HG03025 (cell line): ENCODE measurements at regions not wholly inside any gene's neighbourhood (a gene's known extent, or its start where the extent isn't known, plus 50 kb on each side); places are given as distances from the start of the nearest gene placed in this dataset.
"Not testable (repeated sequence)": the region's sequence is repeated elsewhere in the genome, so short reads cannot be mapped to it uniquely, and the experiment has no call there.

Experiments
- ATAC-seq: cut with Tn5 transposase; IDR thresholded peaks from one replicate; pipeline ENCODE4 v1.9.1; 2021; ENCODE audit warnings: mild to moderate bottlenecking, moderate library complexity; ENCODE audit not compliant: unreplicated experiment, low FRiP score

DNA sequence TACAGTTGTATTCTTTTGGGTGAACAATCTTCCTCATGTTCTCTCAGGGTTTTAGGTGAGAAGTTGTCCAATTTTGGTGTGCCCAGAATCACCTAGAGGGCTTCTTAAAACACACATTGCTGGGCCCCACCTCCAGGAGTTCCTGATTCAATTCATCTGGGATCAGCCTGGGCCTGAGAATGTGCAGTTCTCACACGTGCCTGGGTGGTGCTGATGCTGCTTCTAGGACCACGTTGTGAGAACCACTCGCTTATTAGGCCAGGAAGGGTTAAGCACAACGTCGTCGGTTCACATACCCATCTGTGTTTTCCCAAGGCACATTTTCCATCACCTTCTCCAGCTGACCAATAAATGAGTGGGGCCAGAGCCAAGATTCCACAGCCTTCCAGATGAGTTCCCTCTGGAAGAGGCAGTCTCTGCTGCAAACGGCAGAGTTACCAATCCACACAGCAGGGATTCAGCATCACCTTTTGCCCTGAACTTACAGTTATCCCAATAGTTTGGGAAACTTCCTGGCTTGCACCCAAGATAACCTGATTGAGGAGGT, 277.7 kb upstream of the HNRNPA3 start:
- ATAC-seq, result no peak

DNA sequence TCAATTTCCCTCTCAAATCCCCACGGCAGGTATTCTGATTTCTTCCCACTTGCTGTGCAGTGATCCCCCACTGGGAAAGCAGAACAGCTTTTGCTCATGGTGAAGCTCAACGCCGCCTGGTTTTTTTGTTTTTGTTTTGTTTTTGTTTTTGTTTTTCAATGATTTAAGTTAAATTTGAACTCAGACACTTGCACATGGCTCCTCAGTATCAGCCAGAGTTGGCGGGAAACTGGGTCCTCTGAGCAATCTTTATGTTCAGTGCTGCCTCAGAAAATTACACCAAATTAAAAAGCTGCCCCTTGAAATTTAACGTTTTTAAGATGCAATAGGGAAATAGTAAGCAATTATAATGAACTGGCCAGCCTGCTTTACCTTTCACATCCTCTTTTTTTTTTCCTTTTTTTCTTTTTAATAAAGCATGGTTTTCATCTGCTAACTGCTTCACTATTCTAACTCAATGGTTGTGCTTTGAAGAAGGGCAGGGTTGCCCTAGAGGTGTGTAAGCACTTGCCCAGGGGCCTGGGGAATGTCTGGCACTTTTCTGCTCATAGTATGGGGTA, 277.0 kb upstream of the HNRNPA3 start:
- no peak for ATAC-seq

DNA sequence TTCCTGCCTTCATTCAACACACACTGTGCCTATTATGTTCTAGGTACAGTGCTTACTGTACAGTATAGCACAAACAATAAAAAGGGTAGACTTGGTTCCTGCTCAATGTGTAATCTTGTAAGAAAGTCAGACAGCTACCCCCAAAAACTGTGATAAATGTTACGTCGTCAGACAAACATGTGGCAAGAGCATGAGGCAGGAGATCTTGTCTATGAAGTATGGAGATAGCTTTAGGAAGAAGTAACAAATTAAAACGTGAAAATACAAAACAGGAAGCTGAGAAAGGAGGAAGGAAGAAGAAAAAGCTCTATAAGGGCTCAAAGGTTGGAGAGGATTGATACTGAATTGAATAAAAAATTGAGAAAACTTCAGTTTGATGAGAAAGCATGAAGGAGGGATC, 276.2 kb upstream of the HNRNPA3 start:
- ATAC-seq, result no peak

DNA sequence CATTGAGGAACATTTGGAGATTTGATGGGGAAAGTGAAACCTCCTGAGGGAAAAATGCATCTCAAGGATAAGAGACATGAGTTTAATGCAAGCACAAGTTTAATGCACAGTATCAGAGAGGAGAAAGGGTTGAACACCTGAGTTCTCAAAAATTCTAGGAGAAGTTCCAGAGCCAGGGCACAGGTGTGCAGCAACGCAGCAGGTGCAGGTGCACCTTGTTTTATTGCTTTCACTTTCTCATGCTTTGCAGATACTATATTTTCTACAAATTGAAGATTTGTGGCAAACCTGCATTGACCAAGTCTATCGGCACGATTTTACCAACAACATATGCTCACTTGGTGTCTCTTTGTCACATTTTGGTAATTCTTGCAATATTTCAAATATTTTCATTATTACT, 267.6 kb upstream of the HNRNPA3 start:
- no peak for ATAC-seq

DNA sequence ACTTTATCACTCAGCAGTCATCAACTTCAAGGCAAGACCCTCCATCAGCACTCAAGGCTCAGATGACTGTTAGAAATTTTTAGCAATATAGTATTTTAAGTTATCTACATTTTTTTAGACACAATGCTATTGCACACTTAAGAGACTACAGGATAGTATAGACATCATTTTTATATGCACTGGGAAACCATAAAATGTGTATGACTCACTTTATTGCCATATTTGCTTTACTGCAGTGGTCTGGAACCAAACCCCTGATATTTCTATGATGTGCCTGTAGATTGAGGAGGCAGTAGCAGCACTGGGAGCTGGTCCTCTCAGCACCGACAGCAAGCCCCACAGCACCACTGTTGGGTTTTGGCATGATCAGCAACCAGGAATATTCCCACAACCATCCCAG, 264.8 kb upstream of the HNRNPA3 start:
- no peak for ATAC-seq

DNA sequence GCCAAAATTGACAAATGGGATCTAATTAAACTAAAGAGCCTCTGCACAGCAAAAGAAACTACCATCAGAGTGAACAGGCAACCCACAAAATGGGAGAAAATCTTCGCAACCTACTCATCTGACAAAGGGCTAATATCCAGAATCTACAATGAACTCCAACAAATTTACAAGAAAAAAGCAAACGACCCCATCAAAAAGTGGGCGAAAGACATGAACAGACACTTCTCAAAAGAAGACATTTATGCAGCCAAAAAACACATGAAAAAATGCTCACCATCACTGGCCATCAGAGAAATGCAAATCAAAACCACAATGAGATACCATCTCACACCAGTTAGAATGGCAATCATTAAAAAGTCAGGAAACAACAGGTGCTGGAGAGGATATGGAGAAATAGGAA, 261.4 kb upstream of the HNRNPA3 start:
- not testable (repeated sequence) for ATAC-seq

DNA sequence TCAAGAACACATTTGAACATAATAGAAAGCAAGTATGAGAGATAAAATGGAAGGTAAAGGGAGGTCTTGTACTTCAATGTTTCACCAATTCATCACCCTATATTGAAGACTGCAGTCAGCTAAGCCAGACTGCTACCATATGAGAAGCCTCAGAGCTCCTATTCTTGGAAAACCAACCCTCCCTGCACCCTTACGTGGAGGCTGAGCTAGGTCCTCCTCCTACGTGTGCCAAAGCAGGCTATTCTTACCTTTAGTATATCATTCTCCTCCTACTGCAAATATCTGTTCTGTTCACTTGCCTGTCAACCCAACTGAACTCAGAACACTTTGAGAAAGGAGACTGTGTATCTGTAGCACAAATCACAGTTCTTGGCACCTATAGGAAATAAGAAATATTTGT, 255.8 kb upstream of the HNRNPA3 start:
- ATAC-seq, result no peak

DNA sequence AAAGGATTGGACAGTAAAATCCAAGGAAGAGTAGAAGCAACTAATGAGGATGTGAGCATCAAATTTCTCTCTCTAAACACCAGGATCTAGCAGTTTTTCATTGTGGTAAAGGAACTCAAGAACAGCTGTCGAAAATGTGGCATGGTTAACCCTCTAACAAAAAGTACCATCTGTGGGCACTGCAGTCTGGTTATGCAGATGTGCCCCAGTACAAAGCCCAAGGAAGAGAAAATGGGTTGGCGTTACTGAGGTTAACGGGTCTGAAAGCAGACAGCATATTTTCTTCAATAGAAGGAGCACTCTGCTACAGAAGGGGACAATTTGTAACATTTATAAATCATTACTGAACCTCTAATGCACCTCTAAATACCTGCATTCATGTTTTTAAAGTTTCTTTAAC, 253.0 kb upstream of the HNRNPA3 start:
- ATAC-seq, result no peak

DNA sequence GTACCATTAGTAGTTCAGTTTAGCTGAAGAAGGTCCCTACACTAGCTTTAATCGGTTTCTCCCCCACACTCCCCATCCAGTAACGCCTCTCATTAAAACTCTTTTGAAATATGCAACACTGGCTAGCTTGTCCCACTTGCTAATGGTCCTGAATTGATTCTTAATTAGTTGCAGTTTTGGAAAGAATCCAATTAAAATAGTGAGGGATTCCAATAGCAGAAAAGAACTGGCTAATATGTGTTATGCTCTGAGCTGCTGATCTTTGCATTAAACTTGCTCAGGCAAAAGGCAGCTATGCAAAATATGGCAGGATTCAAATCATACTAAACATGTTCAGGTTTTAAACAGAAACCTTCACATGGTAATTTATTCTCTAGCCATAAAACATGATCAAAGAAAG, 252.5 kb upstream of the HNRNPA3 start:
- no peak for ATAC-seq

DNA sequence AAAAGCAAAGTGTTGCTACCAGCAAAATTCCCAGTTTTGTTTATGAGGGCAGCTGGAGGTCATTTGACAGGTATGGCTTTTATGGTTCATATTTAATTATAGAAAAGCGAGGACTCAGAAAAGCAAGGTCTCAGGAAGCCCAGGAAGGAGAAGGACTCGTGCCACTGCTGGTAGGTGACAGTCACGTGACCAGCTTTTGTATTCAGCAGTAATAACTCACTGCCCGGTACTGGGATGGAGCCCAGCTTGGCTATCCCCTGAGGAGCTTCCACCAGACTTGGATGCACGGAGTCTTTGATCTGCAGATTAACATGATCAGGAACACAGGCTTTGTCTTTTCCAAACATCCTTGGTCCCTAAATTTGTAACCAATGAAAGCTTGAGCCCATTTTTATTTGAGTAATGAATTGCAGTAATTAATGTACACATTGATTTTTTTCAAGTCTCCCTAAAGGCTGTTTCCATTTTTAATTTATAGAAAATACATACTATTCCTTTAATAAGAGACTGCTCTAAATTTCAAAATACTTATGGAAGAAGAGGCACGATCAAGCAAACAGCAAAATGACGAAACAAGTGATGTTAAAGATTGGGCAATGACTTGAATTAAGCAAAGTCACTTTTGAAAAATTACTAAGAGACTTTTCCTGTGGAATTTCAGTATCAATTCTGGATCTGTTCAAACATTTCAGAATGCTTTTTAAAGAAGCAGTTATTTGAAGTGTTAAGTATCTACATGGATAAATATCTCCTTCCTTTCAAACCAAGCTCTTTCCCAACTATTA, 251.7 kb upstream of the HNRNPA3 start:
- no peak for ATAC-seq

DNA sequence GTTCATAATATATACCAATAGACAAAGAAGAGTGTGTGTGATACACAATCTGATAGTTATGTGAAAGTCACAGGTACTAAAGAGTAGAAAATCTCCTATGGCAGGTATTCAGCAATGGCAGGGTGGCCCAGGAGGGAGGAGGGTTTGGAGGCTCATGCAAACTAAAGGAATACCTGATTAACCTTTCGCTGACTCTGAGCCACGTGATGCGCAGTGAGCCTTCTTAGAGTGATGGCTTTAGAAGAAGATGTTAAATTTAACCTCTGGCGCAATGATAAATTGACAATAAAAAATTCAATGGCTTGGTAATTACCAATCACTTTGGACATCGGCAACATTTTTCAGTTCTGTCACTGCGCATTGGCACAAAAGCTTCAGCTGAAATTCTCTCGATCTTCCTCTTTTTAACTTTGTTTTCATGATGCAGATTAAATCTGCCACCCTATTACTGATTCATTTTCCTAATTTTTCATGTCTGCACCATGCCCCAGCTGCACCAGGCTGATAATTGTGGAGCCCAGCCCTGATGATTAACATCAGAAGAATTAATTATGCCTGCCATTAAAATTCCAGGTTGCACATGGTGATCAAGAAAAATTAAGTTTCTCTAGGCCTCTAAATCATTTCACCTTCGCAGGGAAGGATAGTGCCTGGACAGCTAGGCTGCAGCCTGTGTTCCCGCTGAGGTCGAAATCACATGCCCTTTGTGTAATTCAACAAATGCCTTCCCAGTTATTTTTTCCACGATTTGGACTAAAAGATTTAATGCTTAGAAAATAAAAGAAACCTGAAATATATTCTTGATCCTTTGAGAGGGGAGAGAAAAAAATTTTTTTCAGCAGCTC, 250.6 kb upstream of the HNRNPA3 start:
- ATAC-seq, result no peak

DNA sequence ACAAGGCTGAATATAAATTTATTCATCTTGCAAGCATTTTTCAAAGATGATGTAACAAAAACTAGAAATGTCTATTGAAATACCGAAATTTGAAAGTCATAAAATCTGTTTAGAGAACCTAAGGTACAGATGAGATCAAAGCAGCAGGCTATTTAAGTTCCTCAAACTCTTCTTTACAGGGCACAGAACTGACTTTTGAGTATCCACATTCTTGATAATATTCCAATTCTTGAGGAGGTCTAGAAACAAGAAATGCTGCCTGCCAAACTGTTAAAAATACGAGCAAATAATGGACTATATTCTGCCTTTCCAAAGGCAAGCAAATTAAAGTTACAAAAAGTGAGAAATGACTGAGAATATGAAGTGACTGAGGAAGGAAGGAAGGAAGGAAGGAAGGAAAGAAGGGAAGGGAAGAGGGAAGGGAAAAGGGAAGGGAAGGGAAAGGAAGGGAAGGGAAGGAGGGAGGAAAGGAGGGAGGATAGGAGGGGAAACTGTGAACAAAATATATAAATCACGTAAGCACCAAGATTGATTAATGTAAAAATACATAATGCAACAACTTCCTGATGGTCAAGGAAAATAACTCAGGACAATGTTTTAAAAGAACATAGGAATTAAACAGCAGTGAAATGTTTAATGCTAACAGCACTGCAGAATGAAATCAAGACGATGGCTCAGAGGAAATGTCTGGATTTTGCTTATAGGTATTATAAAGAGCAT, 248.9 kb upstream of the HNRNPA3 start:
- ATAC-seq, result no peak

DNA sequence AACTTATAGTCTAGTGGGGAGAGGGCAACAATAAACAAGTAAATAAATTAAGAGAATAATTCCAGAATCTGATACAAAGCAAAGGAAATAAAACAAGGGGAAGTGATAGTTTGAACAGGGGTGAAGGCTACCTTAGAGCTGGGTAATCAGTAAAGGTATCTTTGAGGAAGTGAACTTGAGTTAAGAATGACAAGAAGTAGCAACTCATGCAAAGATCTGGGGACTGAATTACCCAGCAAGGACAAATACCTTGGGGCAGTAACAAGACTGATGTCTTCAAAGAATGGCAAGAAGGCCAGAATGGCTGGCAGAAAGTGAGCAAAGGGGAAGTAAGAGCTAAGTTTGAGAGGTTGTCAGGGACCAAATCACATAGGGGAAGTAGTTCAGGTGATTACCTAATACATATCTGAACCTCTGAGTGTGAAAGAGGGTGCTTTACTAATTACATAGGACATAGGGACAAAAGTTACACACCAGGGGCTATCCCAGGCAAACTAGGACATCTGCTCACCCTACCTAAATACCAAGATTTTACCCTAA, 244.6 kb upstream of the HNRNPA3 start:
- ATAC-seq, result no peak

DNA sequence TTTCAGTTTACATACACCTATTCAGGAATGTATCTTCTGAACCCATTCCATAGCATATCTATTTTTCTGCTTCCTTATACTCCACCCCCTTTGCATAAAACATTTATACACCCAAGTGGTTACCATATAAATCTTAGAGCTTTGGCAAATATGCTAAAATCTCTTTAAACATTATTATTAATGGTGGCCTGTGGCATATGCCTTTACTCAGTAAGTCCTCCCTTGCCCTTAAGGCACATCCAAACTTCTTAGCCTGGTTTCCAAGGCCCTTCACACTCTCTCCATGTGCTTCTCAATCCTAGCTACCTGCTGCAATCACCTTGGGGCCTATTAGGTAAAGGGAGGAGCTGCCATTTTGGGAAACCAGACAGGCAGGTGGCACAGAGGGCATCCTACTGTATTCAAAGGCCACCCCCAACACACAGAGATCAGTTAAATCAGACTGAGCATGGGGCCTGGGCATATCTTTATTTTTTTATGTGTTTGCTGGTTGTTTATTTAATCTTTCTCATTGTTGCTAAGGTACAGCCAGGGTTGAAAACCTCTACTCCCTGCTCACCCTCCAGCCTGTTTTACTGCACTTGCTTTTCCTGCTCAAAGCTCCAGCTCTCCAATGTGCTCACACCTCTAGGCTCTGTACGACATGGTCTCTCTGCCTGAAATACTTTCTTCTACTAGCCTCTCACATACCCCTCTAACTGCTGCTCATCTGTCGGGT, 242.8 kb upstream of the HNRNPA3 start:
- ATAC-seq, result no peak

DNA sequence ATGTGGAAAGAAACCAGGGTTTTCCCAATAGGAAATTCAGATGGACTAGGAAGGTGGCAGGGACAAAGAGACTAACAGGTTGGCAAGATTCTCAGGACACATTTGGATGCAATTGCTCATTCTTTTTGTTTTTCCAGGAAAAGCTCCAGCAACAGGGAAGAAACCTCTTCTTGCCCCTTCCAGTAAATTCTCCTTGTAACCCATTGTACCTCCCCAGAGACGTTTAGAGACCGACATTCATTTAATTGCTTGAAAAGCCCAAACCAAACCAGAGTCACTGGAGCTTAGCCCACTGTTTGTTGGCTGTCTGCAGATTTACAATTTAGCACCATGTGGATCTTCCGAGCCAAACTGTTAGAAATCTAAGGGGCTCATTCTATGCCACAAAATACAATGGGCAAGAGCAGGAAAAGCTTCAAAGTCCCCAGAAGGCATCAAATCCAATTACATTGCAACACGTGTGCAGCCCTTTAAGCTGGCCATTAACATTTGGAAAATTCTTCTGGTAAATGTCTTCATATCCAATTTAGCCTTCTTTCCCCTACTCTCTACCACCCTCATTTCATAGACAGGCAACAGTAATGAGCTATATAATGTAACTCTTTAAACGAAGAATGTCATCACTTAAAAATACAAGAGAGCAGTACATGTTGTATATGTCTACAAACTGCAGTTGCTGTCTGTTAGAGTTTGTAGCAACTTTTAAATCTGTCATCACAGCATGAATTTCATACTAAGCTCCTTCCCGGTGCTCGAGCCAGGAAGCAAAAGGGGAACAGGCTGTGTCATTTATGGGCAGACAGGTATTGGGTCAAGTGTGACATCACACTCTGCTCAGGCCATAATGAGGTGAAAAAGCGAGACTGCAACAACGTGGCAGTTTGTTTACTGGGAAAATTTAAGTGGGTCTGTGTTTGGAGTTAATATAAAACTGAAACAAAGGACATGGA, 235.6 kb upstream of the HNRNPA3 start:
- no peak for ATAC-seq

DNA sequence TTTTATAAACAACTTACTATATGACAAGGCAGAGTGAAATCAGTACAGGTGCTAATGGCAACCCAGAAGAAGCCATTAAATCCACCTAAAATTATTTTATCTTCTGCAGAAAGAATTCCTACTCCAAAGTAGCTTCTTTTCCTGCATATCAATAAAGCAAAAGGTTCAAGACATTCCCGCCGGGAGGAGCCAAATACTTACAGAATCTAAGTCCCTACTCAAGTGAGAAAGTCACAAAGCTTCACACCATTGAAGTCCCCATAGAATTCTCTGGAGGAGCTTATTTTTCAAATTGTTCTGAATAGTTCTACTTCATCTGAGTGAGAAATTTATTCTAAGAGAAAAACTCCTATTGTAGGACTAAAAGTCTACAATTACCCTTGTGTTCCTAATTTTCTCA, 233.7 kb upstream of the HNRNPA3 start:
- no peak for ATAC-seq

DNA sequence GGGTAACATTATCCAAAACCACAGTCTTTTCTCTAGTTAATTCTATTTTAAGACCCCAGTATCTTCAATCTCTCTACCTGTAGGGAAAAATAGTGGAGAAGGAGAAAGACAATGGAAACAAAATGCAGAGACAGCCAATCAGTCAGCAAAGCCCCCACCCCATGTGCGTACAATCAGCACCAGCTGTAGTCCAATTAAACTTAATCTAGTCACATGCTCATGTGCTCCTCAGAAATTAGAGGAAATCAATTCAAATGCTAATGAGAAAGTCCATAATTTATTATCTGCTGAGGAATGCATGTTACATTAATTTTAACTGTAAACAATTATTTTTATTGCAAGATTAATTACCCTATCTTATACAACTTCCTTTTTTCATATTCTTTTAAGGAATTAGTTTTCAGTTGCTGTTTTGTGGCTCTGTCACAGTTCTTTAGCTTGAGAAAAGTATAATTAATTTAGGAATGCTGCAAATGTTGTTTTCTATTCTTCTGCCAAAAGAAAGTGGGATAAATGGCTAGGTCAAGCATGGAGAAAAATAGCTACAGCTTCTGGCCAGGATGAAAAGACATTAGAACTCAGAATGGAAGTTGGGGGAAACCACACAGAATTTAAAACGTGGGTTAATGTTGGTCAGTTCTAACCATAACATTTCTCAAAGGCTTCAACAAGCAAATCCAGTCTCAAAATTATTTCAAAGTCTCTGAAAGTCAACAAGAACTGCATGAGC, 232.4 kb upstream of the HNRNPA3 start:
- no peak for ATAC-seq

DNA sequence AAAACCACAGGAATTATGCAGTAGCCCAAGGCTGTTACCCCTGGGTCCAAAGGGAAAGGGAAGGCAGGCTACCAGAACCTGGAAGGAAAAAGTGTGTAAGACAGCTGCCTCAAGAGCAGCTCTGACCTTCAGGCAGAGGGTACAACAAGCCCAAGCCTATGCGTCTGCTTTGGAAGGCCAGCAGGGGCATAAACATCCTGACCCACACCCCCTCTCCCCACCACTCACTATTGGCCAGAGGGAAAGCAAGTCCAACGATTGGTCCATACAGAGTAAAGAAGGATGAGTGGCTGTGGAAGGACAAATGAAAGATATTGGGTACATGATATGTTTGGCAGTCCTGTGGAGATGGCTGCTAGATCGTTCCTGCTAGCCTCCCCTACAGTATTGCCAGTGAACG, 227.6 kb upstream of the HNRNPA3 start:
- no peak for ATAC-seq
